TTC549 (cell line): ENCODE measurements at regions not wholly inside any gene's neighbourhood (a gene's known extent, or its start where the extent isn't known, plus 50 kb on each side); places are given as distances from the start of the nearest gene placed in this dataset.

Experiments
- FAIRE-seq: peaks from 2 replicates; lab custom pipeline; 2012; peaks lifted over from hg19 to GRCh38; lab: Jason Lieb, UNC

- no peak for FAIRE-seq
Measured at GRCh38 chr1:114342376-114342775, 168.6 kb downstream of the TRIM33 start.

- FAIRE-seq = no peak
Measured at GRCh38 chr1:114341856-114342255, 169.1 kb downstream of the TRIM33 start.

DNA sequence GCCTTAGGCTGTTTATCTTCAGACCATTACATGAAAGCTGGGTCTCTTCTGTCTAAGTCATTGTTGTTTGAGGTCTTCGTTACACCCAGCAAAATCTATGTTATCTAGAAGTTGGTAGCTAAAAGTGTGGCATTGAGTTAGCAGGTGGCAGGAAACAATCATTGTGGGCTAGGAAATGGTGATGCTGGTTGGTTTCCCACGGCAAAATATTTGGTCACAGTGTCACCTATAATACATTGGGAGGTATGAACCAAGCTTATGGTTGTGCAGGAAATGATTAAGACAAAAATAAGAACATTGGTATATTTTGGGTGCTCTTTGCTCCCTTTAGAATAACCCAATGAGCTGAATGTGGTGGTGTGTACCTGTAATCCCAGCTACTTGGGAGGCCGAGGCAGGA is 169.7 kb downstream of the TRIM33 start:
- FAIRE-seq = no peak

- FAIRE-seq = no peak
Measured at GRCh38 chr1:114340892-114341291, 170.1 kb downstream of the TRIM33 start.

DNA sequence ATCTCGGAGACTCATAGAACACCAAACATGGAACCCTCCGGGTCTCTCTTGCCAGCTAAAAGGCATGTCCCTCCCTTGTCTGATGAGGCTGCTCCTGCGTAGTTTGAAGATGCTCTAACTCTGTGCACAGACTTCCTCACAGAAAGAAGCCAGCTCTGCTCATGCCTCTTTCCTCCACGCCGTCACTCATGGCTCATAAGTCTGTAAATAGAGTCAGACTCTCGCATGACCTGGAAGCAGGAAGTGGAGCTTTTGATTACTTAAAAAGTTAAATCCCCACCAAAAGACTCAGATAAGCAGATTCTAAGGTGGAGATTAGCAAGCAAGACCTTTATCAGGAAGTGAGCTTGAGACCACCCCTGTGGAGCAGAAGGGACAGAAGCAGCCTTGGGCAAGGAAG is 171.6 kb downstream of the TRIM33 start:
- no peak for FAIRE-seq

DNA sequence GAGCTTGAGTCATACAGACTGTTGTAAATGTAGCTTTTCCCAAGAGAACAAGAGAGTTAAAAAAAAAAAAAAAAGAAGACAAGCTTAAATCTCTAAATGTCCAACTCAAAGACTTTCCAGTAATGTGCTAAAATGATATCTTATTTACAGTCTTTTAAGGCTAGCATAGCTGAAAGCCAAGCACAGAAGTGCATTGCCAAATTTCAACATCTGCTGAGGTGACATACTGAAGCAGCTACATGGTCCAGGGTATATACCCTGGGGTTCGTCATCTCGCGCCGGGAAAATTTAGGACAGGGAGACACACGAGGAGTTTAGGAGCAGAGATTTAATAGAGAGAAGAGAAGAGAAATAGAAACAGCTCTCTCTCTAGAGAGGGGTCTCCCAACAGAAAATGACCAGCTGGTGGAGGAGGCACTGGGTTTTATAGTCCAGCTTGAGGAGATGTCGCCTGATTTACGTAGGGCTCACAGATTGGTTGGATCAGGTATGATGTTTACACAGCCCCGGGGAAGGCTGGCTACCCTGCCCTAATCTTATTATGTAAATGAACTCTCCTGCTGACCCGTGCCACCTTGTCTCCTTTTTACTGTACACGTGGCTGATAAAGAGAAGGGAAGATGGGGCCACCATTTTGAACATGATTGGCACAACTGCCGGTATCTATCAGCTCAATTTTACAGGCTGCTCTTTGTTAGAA is 172.7 kb downstream of the TRIM33 start:
- FAIRE-seq = no peak

DNA sequence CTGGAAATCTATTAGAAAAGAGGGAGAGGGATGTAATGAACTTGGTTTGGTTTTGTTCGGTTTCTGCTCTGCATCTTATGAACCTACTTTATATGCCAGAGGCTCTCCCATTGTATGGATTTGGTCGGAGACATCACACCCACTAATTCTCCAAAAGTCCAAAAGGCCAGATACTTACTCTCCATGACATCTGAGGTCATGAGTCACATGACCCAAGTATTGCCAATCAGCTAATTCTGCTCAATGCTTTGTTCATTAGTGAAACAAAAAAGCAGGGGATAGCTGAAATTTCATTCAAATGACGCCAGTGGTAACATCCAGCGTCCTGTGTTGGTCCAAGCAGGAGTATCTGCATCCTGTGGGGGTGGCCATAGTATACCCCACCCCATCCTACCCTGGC is 173.6 kb downstream of the TRIM33 start:
- no peak for FAIRE-seq

DNA sequence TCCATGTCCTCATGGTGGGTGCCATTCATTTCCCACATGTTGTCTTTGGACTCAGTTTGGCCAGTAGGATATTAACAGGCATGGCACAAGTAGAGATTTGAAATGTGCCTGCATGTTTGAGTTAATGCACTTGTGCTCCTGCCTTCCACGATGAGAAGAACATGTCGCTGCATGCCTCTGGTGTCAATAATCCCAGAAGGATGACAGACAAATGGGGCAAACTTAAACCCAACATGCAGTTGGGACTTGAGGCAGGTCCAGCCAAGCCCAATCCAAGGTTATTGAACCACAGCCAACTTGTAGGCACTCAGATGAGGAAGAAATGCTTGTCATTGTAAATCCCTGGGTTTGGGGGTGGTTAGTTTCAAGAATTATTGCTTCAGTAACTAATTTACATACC is 174.6 kb downstream of the TRIM33 start:
- FAIRE-seq = no peak

DNA sequence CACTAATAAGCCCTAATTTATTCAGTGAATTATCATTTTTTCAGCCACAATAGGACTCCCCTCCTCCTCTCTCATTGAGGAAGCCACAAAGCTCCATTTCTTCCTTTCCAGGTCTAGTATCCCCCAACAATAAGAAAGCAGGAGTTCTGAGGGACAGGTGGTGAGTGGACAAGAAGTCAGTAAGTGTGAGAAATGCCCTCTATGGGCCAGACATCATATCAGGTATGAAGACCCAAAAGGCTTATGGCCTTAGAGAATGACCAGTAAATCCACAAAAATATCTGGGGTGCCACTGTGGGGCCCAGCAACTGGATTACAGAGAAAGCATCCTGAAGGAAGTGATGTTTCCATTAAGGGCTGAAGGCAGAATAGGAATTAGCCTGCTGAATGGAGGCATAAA is 175.7 kb downstream of the TRIM33 start:
- FAIRE-seq = no peak

GRCh38 chr1:114334297-114334696 is 176.7 kb downstream of the TRIM33 start:
- no peak for FAIRE-seq

DNA sequence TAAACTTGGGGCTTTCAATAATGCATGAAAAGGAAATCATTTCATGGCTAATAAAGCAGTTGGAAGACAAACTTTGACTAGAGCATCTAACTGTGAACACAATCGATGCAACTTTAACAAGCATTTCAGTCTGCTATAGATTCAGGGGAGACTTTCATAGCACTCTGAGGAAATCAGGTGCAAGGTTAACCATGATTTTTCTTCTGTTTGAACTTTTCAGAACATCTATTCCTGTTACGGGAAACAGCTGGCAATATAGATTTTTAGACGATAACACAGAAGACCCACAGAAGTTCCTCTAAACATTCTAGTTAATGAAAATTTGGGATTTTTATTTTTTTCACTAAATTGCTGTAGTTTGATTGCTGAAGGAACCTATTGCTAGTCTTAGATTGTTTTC is 177.3 kb downstream of the TRIM33 start:
- FAIRE-seq = no peak

DNA sequence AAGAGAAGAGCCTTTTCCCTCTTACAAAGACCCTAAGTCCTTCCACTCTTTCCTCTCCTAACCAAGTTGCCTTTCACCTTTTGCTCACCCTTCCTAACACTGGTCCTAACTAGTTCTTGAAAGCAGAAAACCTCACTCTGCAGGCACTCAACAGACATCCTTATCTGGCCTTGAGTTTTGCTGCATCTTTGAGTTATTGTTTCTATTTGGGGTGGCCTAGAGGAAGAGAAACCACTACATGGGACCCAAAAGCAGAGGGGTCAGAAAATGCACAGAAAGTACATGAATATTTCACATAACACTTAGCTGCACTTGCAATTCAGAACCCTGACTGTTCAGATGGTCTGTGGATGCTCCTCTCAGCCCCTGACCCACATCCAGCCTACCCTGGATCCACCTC is 178.3 kb upstream of the SYT6 start:
- no peak for FAIRE-seq

- FAIRE-seq = no peak
Measured at GRCh38 chr1:114330451-114330983, 176.8 kb upstream of the SYT6 start.

DNA sequence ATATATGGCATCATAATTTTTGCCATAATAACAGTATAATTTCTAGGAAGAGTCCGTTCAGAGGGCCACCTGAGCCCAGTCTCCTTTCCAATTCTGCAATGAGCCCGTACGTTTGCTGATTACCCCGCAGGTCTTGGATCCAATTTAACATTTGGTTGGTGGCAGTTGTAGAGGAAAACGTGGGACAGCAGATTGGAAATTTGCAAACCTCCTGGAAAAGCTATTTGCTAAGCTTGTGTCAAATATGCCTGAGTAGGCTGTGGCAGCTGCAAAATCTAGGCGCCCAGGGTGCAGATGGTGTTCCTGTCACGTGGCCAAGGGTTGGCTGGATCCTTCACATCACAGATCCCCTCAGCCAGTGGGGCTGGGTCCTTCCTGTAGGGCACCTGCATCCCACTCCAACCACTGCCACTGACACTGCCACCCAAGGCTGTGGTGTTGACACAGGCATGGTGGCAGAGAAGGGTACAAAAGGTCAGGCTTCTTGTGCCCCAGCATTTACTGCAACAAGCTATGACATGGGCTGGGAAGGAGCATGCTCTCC is 174.8 kb upstream of the SYT6 start:
- FAIRE-seq = no peak

DNA sequence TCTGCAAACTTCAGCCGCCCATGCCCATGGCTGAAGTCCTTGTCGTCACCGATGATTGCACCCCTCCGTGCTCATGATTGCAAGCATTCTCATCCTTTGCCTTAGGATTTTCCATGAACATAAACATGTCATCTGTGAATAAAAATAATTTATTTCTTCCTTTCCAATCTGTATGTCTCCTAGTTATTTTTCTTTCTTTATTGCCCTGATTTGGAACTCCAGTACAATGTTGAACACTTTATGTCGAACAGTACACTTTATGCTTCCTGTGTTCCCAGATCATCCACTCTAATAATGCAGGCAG is 170.9 kb upstream of the SYT6 start:
- FAIRE-seq = no peak

- FAIRE-seq = no peak
Measured at GRCh38 chr1:114323959-114324661, 170.4 kb upstream of the SYT6 start.

DNA sequence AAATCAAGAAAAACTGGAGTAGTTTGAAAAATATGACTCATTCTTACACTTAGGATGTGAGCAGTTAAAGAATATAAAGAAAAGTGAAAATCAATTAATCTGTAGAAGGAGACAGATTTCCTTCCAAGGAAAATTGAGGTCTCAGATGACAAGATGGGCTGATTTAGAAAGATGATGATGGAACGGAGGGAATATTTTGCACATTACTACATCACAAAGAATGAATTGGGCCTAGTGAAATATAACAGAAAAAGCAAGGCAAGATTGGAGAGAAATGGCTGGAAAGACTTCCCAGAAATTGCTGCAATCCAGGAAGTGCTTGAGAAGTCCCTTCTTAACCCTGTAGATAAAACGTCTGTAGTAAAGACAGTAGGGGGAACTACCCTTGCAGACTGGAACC is 169.1 kb upstream of the SYT6 start:
- no peak for FAIRE-seq

- FAIRE-seq = no peak
Measured at GRCh38 chr1:114322207-114322606, 168.5 kb upstream of the SYT6 start.

DNA sequence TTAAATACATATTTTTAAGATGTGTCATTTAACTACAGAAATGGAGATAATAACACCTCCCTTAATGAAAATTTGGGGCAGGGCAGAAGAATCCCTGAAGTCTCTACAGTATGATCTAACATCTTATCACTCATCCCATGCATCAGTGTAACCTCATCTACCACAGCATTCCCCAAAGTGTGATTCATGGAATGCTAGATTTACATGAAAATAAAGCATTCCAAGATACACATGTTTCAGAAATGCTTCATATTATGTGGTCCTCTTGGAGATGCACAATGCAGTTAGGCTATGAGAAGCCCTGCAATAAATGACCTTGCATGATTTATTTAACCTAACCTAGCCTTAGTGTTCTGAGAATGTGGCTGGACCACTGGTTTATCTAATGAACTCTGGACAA is 166.9 kb upstream of the SYT6 start:
- FAIRE-seq = no peak

- FAIRE-seq = no peak
Measured at GRCh38 chr1:114319418-114319817, 165.7 kb upstream of the SYT6 start.

DNA sequence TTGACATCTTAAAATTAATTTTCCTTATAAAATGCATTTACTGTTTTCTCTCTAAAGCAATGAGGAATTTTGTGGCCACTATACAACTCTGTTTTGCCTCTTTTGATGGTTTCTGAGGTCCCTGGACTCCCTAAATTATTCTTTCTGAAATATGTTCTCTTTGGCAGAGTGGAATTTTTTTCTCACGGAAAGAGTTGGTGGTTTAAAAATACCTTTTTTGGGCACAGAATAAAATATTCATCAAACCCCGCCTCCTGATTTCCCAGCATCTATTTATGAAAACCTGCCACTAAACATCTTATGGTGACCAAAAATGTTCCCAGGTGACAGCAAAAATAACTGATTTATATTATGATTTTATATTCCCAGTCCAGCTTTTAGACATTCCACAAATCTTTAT is 165.3 kb upstream of the SYT6 start:
- FAIRE-seq = no peak

- FAIRE-seq = no peak
Measured at GRCh38 chr1:114316204-114316603, 162.5 kb upstream of the SYT6 start.

GRCh38 chr1:114315631-114316030 is 162.0 kb upstream of the SYT6 start:
- no peak for FAIRE-seq

- FAIRE-seq = no peak
Measured at GRCh38 chr1:114314576-114314975, 160.9 kb upstream of the SYT6 start.
